ENCODE measurements at regions not wholly inside any gene's neighbourhood (a gene's known extent, or its start where the extent isn't known, plus 50 kb on each side); places are given as distances from the start of the nearest gene placed in this dataset.

DNA sequence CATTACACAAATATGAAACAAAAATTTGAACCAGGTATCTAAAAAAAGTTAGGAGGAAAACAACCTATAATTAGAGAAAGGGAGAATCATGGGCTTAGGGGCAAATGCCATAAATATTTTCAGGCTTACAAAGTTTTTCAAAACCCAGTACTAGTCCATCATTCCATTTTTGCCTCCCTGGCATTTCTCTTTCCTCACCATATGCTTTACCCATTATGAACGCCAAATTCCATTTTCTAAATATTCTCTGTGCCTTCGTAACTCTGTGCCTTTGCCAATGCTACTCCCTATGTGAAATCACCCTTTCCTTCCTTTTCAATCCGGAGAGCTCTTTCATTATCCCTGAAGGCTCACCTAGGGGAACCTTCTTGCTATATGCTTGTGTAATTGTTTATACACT is 434.1 kb downstream of the ZSWIM6 start:
- ATAC-seq (no peak), DNase-seq (ENCODE audit: low read depth in 1 of 2, low spot score in 1 of 2) (no peak), FAIRE-seq (no peak)
- ChIA-PET CTCF (no interaction called here), POLR2A (no interaction called here)
- no peak overlapping the region for H3K4me2 ChIP-seq
- TF ChIP-seq CBX8 (IDR thresholded peaks at IDR 0.05) (0 out of 2 replicates have a peak, but pooled peaks have one; percentile 31), EP300 (IDR thresholded peaks at IDR 0.05) (no peak)
- H3K4me1 ChIP-seq, result no peaks in the 10 kb centered on the region
- no peak overlapping the region for H3K27ac ChIP-seq
- H3K4me3 ChIP-seq, result no peak overlapping the region
- peaks cover 19% of the 10 kb centered on the region for H3K9me3 ChIP-seq
- 19% methylated on average over 3 of the region's 3 CpGs for WGBS (ENCODE audit: missing lambda C conversion rate)

DNA sequence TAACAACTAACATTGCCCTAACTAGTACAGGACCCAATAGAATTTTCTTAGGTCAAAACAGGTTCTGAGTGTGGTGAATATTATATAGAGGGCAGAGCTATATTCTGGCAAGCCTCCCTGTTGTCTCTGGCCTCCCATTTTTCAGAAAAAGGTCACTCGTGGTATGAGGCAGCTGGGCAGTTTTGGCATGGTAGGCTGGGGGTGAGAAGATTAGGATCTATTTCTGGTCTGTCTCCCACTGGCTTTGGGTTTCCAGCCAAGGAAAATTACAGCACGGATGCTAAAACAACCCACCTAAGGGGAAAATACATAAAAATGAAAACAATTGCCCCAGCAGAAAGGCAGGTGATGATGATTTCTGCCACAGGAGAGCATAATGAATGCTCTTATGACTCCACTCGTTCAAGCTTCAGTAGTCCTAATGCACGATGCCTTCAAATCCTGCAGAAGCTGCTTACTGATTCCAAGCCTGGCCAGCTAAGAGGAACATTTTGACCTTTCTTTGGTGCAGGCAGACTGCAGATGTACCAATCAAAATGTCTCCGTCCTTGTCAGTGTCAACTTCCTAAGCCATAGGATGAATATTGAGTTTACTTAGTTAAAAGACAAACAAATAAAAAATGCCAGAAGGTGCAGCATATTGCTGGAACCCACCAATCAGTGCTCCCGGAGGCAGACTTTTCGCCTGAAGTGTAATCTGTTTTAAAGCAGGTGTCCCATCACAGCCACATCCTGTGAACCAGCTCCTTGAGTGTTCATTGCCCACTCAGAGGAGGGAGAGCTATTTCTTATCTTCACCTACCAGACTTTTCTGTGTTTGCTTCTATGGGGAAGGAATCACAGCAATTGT is 435.4 kb downstream of the ZSWIM6 start:
- H3K27ac ChIP-seq, result no peak overlapping the region
- no peak overlapping the region for H3K4me3 ChIP-seq
- H3K4me2 ChIP-seq, result no peak overlapping the region
- POLR2A ChIA-PET, result no interaction called here
- CTCF ChIA-PET, result interaction anchor here (1.0 to 1.2 kb wide), 3 partner anchors 10 to 88 kb away, joined by 3 to 4 read pairs (median 3); no protein-coding TSS in a partner anchor
- no peak for DNase-seq (ENCODE audit: low read depth in 1 of 2, low spot score in 1 of 2)
- WGBS (ENCODE audit: missing lambda C conversion rate), result 28% methylated on average over 7 of the region's 7 CpGs
- FAIRE-seq, result no peak
- H3K4me1 ChIP-seq, result no peaks in the 10 kb centered on the region
- TF ChIP-seq TFCP2L1 (CRISPR knock-in tag; IDR thresholded peaks at IDR 0.05) (no peak), BCL3 (IDR thresholded peaks at IDR 0.05) (no peak), RNF2 (IDR thresholded peaks at IDR 0.05; ENCODE audit: borderline replicate concordance, low read depth) (peak; percentile 72; the same call in 1 of the 2 replicates), MAZ (IDR thresholded peaks at IDR 0.05; ENCODE audit: borderline replicate concordance, low read depth, low read length) (no peak), RFX5 (IDR thresholded peaks at IDR 0.05) (no peak), CBX8 (IDR thresholded peaks at IDR 0.05) (peak; percentile 58; the same call in 1 of the 2 replicates)
- peaks cover 10% of the 10 kb centered on the region for H3K9me3 ChIP-seq
- ATAC-seq, result no peak

DNA sequence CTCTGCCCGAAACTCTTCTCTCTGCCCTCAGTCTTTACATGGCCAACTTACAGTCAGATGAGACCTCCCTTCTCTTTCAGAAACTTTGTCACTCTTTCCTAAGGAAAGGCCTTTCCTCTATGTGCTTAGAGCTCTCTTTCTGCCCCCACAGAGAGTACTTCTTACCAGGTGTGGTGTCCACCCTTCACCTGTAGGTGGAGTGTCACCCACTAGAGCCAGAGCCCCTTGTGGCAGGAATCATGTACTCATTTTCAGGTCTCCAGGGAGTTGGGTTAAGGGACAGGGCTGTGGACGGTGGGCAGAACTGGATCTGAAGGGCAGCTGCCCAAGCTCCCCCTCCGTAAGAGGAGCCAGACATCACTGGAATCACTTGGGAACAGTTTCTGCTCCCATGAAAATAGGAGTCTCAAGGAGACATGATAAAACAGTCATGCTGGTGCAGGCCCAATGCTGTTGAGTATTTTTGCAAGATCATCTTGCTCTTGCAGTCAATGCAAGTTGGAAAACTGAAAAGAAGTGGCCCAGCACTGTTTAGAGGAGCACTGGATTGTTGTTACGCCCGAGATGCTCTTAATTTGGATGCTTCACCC is 436.7 kb downstream of the ZSWIM6 start:
- FAIRE-seq (no peak), DNase-seq (ENCODE audit: low read depth in 1 of 2, low spot score in 1 of 2) (peak; percentile 69 to 73), ATAC-seq (peak; percentile 95 to 100)
- H3K9me3 ChIP-seq, result peaks cover 7% of the 10 kb centered on the region
- no peak overlapping the region for H3K27ac ChIP-seq
- no peak overlapping the region for H3K4me2 ChIP-seq
- POLR2A ChIA-PET, result no interaction called here
- WGBS (ENCODE audit: missing lambda C conversion rate), result 17% methylated on average over 5 of the region's 5 CpGs
- H3K4me3 ChIP-seq, result no peak overlapping the region
- no peaks in the 10 kb centered on the region for H3K4me1 ChIP-seq
- TF ChIP-seq SREBF2 (IDR thresholded peaks at IDR 0.05) (no peak), RAD21 (conservative IDR thresholded peaks at IDR 0.05 in 1 of 2, IDR thresholded peaks at IDR 0.05 in 1 of 2) (peak in 1 of 2 experiments; percentile 52; a peak in 2 of 5 replicates), CHD4 (IDR thresholded peaks at IDR 0.05; ENCODE audit: borderline replicate concordance) (no peak), KDM1A (IDR thresholded peaks at IDR 0.05; ENCODE audit: low read depth) (no peak), NFE2L2 (conservative IDR thresholded peaks at IDR 0.05; ENCODE audit: low read length) (no peak)
- TF ChIP-seq, protein P1, sequence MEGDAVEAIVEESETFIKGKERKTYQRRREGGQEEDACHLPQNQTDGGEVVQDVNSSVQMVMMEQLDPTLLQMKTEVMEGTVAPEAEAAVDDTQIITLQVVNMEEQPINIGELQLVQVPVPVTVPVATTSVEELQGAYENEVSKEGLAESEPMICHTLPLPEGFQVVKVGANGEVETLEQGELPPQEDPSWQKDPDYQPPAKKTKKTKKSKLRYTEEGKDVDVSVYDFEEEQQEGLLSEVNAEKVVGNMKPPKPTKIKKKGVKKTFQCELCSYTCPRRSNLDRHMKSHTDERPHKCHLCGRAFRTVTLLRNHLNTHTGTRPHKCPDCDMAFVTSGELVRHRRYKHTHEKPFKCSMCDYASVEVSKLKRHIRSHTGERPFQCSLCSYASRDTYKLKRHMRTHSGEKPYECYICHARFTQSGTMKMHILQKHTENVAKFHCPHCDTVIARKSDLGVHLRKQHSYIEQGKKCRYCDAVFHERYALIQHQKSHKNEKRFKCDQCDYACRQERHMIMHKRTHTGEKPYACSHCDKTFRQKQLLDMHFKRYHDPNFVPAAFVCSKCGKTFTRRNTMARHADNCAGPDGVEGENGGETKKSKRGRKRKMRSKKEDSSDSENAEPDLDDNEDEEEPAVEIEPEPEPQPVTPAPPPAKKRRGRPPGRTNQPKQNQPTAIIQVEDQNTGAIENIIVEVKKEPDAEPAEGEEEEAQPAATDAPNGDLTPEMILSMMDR (IDR thresholded peaks at IDR 0.05), result peak; percentile 53
- CTCF ChIA-PET, result interaction anchor here (1.0 to 2.6 kb wide), 10 partner anchors 8 to 169 kb away, joined by 3 to 8 read pairs (median 4); no protein-coding TSS in a partner anchor

DNA sequence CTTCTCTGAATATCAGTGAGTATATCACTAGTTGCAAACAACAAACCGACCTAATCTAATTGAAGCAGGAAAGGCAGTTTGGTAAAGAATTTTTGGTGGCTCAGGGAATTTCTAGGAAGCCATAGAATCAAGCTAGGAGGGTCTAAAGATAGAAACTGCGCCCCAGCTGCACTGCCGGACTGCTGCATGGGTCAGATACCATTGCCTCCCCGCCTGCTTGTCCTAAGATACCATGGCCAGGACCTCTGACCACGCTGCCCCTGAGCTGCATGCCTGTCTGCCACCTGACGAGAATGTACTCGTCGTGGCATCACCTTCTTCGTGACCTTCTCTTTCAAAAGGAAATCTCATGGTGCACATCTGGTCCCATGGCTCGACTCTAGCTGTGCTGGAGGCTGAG is 439.0 kb downstream of the ZSWIM6 start:
- CTCF ChIA-PET, result no interaction called here
- Histone ChIP-seq H3K9me3 (no peaks in the 10 kb centered on the region; the same call in 2 of the 3 replicates), H3K4me1 (no peaks in the 10 kb centered on the region), H3K4me3 (no peak overlapping the region), H3K27ac (no peak overlapping the region), H3K4me2 (no peak overlapping the region)
- POLR2A ChIA-PET, result no interaction called here
- TF ChIP-seq JUNB (IDR thresholded peaks at IDR 0.05) (no peak), RCOR1 (IDR thresholded peaks at IDR 0.05; ENCODE audit: low read depth, low read length) (no peak)
- DNase-seq (ENCODE audit: low read depth in 1 of 2, low spot score in 1 of 2) (no peak), ATAC-seq (no peak), FAIRE-seq (no peak)
- 7% methylated on average over 10 of the region's 10 CpGs for WGBS (ENCODE audit: missing lambda C conversion rate)
